Right kidney (tissue), 1 donor: ENCODE measurements at regions not wholly inside any gene's neighbourhood (a gene's known extent, or its start where the extent isn't known, plus 50 kb on each side); places are given as distances from the start of the nearest gene placed in this dataset.
"Not testable (repeated sequence)": the region's sequence is repeated elsewhere in the genome, so short reads cannot be mapped to it uniquely, and the experiment has no call there.

Experiments used
- DNase-seq: peaks from one replicate; pipeline ENCODE4 v3.0.0-alpha.2; 2016

- DNase-seq = no peak
Measured at GRCh38 chr10:7108141-7108540, 302.7 kb downstream of the SFMBT2 start.

- no peak for DNase-seq
Measured at GRCh38 chr10:7107285-7107684, 303.5 kb downstream of the SFMBT2 start.

DNA sequence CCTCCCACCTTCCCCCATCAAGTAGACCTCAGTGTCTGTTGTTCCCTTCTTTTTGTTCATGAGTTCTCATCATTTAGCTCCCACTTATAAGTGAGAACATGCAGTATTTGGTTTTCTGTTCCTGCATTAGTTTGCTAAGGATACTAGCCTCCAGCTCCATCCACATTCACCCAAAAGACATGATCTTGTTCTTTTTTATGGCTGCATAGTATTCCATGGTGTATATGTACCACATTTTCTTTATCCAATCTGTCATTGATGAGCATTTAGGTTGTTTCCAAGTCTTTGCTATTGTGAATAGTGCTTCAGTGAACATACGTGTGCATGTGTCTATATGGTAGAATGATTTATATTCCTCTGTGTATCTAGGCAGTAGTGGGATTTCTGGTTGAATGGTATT, 306.5 kb downstream of the SFMBT2 start:
- not testable (repeated sequence) for DNase-seq

GRCh38 chr10:7102557-7103349, 308.1 kb downstream of the SFMBT2 start:
- DNase-seq = no peak

- DNase-seq = no peak
Measured at GRCh38 chr10:7102084-7102483, 308.8 kb downstream of the SFMBT2 start.

DNA sequence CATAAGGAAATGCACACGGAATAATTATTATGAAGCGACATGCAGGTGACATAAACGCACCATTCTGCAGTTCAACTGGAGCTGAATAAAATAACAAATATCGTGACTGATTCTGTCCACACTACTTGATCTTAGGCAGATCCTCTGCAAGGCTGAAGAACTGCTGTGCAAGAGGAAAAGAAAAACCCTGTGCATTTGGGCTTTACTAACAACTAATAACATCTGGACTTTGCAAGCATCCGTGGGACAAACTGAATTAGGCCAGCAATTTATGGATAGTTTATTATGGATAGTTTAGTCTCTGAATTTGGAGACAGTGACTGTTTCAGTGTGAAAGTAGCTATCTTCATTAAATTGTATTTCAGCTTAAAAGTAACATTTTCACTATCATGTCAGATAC, 309.4 kb downstream of the SFMBT2 start:
- DNase-seq = no peak

DNA sequence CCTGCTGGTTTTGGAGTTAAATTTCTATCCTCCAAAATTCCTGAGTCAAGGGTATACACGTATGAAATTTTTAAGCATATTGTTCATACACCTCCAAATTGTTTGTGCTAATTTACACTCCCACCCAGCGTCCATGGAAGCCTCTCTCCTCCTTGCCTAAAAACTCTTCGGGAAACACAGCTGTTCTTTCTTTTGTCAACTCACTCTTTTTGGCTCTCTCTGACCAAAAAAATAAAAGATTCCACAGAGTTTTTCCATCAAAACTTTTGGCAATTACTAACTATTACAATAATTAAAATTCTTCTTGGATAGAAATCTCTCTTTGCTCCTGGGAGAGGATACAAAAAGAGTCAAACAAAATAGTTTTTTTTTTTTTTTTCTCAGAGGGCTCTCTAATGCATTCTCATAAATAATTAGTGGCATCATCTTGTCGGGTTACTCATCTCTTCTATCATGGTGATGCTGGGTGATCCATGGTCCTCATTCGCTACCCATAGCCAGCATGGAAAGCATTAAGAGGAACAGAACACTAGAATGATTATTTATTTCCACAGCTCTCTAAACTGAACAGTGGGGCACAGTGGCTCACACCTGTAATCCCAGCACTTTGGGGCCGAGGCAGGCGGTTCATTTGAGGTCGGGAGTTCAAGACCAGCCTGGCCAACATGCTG, 310.7 kb downstream of the SFMBT2 start:
- DNase-seq = no peak

GRCh38 chr10:7098160-7098762, 312.6 kb downstream of the SFMBT2 start:
- DNase-seq = no peak

DNA sequence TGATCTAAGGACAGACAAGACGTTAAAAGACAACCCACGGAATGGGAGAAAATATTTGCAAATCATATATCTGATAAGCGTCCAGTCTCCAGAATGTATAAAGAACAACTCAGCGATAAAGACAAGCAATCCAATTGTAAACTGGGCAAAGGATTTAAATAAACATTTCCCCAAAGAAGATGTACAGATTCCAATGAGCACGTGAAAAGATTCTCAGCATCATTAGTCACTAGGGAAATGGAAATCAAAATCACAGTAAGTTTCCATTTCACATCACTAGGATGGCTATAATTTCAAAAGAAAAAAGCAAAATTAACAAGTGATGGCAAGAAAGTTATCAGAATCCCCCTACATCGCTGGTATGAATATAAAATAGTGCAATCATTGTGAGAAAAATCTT, 316.1 kb downstream of the SFMBT2 start:
- no peak for DNase-seq

DNA sequence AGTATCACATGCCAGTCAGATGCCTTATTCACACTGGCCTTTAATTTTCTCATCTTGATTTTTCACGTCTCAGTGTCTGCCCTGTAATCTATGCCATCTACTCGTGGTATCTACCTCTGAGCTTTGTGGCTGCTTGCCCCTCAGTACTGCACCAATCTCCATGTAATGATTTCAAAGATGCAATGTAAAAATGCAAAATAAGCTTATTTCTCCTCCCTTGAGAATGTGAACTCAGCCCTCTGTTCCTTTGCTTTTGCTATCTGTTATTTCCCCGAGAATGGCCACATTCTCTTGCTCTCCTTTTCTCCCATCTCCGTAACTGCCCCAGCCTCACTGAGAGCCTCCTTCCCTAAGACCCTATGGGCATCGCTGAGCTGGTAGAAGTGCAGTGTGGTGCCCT, 317.5 kb downstream of the SFMBT2 start:
- no peak for DNase-seq

DNA sequence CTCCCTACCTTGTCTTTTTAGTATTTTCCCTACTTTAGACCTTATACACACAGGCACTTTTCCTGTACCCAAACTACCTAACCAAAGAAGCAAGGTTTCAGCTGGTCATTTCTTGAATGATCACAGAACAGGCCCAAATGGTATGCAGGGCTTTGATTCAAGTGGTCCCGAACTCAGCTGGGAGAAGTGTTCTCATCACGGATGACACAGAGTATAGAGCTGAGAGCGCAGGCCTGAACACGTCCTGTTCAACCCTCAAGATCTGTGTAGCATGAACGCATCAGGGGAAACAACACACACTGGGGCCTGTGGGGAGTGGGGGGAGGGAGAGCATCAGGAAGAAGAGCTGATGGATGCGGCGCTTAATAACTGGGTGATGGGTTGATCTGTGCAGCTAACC, 318.2 kb downstream of the SFMBT2 start:
- DNase-seq = no peak

- DNase-seq = no peak
Measured at GRCh38 chr10:7090529-7090928, 320.3 kb downstream of the SFMBT2 start.

- no peak for DNase-seq
Measured at GRCh38 chr10:7085913-7086589, 324.8 kb downstream of the SFMBT2 start.

DNA sequence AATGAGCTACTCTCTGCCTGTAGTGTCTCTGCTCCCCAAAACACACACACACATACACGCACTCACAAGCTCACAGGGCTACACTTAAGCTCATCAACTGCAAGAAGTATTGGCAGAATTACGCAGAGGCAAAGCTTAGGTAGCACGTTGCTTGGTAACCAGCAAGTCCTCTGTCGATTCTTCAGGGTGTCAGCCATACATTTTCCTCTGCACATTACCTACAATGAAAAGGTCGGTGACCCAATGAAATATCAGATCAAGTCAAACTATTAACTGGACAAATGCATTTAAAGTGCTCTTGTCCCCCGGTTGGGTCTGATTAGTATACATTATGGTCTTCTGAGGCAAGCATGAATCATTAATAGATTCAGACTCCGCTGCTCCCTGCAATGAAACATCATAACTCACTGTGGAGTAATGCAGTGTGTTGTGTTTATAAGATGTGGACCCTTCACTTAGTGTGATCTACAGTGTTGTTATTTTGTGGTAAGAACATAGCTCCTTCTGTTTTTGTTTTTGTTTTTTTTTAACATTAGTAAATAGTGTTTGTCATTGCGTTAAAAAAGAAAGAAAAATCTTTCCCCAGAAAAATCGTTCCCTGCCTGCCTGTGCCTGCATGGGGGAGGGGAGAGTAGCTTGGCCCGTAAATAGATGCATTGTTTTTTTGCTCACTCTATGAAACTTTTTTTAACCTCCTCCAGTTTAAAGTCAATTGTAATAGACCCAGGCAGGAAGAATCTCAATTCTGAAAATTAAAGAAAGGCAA, 325.5 kb downstream of the SFMBT2 start:
- peak; percentile 56 for DNase-seq

DNA sequence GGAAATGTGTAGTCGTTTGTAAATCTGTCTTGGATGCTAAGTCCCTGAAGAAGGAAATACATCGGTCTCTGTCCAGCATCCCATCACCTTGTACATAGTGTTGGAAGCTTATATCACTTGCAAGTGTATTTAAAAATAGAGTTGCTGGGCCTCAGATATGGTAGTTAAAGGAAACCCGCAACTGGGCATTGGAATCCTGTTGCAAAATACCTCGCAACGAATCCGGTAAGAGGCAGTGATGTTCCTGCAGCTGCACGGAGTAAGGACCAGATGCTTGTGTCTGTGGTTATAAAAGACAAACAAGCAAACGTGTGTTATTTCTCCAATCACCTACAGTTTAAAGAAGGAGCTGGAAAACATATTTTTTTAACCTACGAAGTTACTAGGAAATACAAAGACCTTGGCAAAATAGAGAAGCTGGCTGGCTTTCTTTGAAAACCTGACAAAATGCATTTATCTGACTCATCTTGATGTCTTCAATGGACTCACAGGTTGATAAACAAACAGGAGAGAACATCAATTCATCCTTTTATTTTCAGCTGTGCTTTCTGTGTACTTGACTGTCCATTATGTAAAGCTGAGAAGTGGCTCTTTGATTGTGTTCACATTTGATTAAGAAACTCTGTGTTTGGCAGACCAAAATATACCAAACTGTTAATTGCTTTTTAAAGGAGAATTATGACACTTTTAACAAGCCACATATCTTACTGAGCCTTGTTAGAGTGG, 326.4 kb downstream of the SFMBT2 start:
- DNase-seq = no peak

GRCh38 chr10:7082967-7083366, 327.9 kb downstream of the SFMBT2 start:
- DNase-seq = no peak

DNA sequence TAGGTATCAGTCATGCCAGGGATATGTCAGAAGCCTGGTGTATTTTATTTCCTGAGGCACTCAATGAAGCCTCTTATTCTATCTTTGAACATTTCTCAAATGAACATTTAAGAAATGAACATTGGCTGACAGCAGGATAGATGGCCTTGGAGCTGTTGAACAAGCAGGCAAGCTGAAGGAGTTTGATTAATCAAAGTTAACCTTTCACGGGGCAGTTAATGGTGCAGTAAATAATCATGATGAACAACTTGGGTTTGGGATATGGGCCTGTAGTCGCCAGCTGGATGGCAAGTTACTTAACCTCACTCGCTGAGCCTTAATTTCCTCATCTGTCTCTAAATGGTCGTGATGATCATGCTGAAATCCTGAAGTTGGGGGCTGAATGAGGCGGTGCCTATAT, 333.0 kb downstream of the SFMBT2 start:
- no peak for DNase-seq

DNA sequence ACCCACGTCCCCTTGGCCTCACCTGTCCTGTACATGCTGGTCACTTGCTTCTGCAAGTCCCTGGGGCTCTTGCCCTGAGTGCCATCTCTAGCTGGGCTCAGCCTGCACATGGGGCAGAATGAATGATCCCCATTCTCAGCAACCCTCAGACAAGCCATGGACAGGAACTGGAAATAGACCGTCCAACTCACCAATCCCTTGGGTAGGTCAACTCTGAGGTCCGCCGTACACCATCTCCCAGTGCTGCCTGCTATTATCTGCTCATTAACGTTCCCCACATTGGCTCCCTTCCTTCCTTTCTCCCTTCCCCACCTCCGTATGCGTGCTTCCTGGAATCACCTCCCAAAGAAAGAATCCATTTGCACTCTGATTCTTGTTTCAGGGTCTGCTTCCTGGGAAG, 335.0 kb downstream of the SFMBT2 start:
- DNase-seq = no peak

DNA sequence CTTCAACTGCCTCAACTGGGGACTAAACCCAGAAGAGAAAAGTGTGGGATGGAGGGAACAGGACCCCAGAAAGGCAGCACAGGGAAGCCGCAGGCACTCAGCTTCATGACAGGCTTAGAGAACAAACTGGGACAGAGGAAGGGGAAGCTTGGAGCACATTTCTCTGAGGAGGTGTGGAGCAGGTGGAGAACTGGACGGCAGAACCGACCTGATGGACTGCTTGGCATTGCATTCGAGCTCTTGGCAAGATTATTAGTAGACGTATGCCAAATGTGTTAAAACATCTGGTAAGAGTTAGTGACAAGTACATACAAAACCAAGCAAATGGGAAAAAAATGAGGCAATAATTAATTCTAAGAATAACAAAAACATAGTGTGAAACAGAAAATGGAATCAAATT, 335.7 kb downstream of the SFMBT2 start:
- no peak for DNase-seq

DNA sequence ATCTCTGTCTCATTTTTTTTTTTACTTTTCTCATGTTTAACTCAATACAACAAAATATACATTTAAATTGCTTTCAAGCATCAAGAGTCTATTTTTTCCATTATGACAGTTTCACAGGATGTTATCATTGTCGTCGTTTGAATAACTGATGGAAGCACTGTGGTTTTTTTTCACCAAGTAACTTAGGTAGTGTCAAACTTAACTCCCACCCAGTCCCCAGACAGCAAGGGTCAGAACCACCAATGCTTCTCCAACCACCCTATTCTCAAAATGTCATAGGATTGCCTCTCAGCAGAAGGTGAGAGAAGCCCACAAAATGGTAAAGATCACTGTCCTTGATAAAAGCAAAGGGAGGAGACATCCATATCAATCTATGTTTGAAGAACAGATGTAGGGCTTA, 339.4 kb downstream of the SFMBT2 start:
- no peak for DNase-seq

GRCh38 chr10:7070950-7071349, 339.9 kb downstream of the SFMBT2 start:
- DNase-seq = no peak

- no peak for DNase-seq
Measured at GRCh38 chr10:7069706-7070105, 341.1 kb downstream of the SFMBT2 start.
